VCaP (cell line): ENCODE measurements at regions not wholly inside any gene's neighbourhood (a gene's known extent, or its start where the extent isn't known, plus 50 kb on each side); places are given as distances from the start of the nearest gene placed in this dataset.

Experiments used
- H3K27ac ChIP-seq: fragments of 450-650 bp; 2 replicates; pipeline ENCODE4 v1.5.1; 2017
- CTCF ChIP-seq: fragments of 450-650 bp; conservative IDR thresholded peaks from 2 replicates; pipeline ENCODE4 v1.5.1; 2017; ENCODE audit warnings: mild to moderate bottlenecking, moderate library complexity

GRCh38 chr7:46649876-46650275 is 728.8 kb upstream of the IGFBP3 start:
- H3K27ac ChIP-seq = no peak overlapping the region
- no peak for TF ChIP-seq CTCF

- no peak overlapping the region for H3K27ac ChIP-seq
- no peak for TF ChIP-seq CTCF
Observed at GRCh38 chr7:46637793-46638735, 717.0 kb upstream of the IGFBP3 start.

- TF ChIP-seq CTCF = no peak
- H3K27ac ChIP-seq = no peak overlapping the region
Observed at GRCh38 chr7:46636022-46636421, 715.0 kb upstream of the IGFBP3 start.

- H3K27ac ChIP-seq = no peak overlapping the region
Observed at GRCh38 chr7:46633630-46634240, 712.7 kb upstream of the IGFBP3 start.

GRCh38 chr7:46633200-46633599 is 712.1 kb upstream of the IGFBP3 start:
- no peak for TF ChIP-seq CTCF
- no peak overlapping the region for H3K27ac ChIP-seq

More at GRCh38 chr7:46633630-46634240, 712.7 kb upstream of the IGFBP3 start:
- no peak for TF ChIP-seq CTCF

GRCh38 chr7:46630031-46630430 is 709.0 kb upstream of the IGFBP3 start:
- TF ChIP-seq CTCF = no peak
- no peak overlapping the region for H3K27ac ChIP-seq

- H3K27ac ChIP-seq = no peak overlapping the region
- TF ChIP-seq CTCF = no peak
Observed at GRCh38 chr7:46628389-46628788, 707.3 kb upstream of the IGFBP3 start.
